ENCODE measurements at regions not wholly inside any gene's neighbourhood (a gene's known extent, or its start where the extent isn't known, plus 50 kb on each side); places are given as distances from the start of the nearest gene placed in this dataset.

GRCh38 chr11:80383655-80384054 is 942.8 kb upstream of the TENM4 start:
- no peak for TF ChIP-seq TIGD3 (CRISPR knock-in tag; IDR thresholded peaks at IDR 0.05; ENCODE audit: borderline replicate concordance)
- TF ChIP-seq ZNF776 (CRISPR knock-in tag; IDR thresholded peaks at IDR 0.05), result no peak
- no peak for TF ChIP-seq ZNF749 (CRISPR knock-in tag; IDR thresholded peaks at IDR 0.05; ENCODE audit: borderline replicate concordance)
- TF ChIP-seq GABPA (IDR thresholded peaks at IDR 0.05; ENCODE audit: low read depth, low read length), result no peak
- TF ChIP-seq GABPA (CRISPR knock-in tag; IDR thresholded peaks at IDR 0.05; ENCODE audit: low read depth), result no peak
- no peak for TF ChIP-seq TCF7L2 (IDR thresholded peaks at IDR 0.05; ENCODE audit: low read depth, low read length)
- no peak for TF ChIP-seq TFE3 (CRISPR knock-in tag; IDR thresholded peaks at IDR 0.05)
- TF ChIP-seq RXRA (CRISPR knock-in tag; IDR thresholded peaks at IDR 0.05), result no peak
- no peak for TF ChIP-seq FOXA1 (IDR thresholded peaks at IDR 0.05)
- TF ChIP-seq FOXA1 (CRISPR knock-in tag; IDR thresholded peaks at IDR 0.05), result no peak
- no peak for TF ChIP-seq ZNF512B (CRISPR knock-in tag; IDR thresholded peaks at IDR 0.05; ENCODE audit: borderline replicate concordance)
- no peak for TF ChIP-seq TCF12 (IDR thresholded peaks at IDR 0.05)
- no peak for TF ChIP-seq TCF12 (CRISPR knock-in tag; IDR thresholded peaks at IDR 0.05)
- no peak for TF ChIP-seq ZFP36 (IDR thresholded peaks at IDR 0.05; ENCODE audit: borderline replicate concordance, low read depth, low read length, partially characterized antibody)
- no peak for TF ChIP-seq ZNF253 (CRISPR knock-in tag; IDR thresholded peaks at IDR 0.05; ENCODE audit: borderline replicate concordance)
